ENCODE measurements at regions not wholly inside any gene's neighbourhood (a gene's known extent, or its start where the extent isn't known, plus 50 kb on each side); places are given as distances from the start of the nearest gene placed in this dataset.

DNA sequence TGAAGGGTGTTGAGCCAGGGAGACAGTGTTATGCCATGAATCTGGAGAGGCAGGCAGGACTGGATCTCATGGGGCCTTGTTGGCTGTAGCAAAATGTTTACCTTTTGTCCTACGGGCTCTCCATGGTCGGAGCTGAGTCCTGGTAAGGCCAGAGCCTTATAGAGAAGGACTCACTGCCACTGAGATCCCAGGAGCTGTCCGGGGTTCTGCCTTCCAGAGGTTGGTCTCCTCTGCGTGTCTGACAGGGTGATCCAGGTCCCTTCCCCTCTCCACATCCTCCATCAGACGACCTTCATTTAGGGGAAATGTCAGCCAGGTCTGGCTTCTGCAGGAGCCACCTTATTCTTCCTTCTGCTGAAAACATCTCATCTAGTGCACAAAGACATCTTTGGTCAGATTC lies 285.2 kb upstream of the N4BP1 start:
- no peak overlapping the region for H3K4me3 ChIP-seq
- no peaks in the 10 kb centered on the region for H3K9me3 ChIP-seq
- peaks cover 0 to 18% (median 0%) of the 10 kb centered on the region in 9 donors for H3K27me3 ChIP-seq
- H3K27ac ChIP-seq, result no peak overlapping the region
- WGBS, 4 donors, result 31 to 36% (median 34%) methylated on average over 5 of the region's 5 CpGs
- H3K4me1 ChIP-seq, result no peaks in the 10 kb centered on the region
- no peak for DNase-seq
- TF ChIP-seq, protein P1, sequence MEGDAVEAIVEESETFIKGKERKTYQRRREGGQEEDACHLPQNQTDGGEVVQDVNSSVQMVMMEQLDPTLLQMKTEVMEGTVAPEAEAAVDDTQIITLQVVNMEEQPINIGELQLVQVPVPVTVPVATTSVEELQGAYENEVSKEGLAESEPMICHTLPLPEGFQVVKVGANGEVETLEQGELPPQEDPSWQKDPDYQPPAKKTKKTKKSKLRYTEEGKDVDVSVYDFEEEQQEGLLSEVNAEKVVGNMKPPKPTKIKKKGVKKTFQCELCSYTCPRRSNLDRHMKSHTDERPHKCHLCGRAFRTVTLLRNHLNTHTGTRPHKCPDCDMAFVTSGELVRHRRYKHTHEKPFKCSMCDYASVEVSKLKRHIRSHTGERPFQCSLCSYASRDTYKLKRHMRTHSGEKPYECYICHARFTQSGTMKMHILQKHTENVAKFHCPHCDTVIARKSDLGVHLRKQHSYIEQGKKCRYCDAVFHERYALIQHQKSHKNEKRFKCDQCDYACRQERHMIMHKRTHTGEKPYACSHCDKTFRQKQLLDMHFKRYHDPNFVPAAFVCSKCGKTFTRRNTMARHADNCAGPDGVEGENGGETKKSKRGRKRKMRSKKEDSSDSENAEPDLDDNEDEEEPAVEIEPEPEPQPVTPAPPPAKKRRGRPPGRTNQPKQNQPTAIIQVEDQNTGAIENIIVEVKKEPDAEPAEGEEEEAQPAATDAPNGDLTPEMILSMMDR (IDR thresholded peaks at IDR 0.05), result no peak
- TF ChIP-seq POLR2A (IDR thresholded peaks at IDR 0.05), result no peak
- H3K36me3 ChIP-seq, result no peaks in the 10 kb centered on the region
- ATAC-seq, result no peak
- intact Hi-C loops (cut with DNase I), result loop anchor here in 1 of 10 donors (5.0 kb wide), 1 partner anchor 332 kb away; no protein-coding TSS in a partner anchor

DNA sequence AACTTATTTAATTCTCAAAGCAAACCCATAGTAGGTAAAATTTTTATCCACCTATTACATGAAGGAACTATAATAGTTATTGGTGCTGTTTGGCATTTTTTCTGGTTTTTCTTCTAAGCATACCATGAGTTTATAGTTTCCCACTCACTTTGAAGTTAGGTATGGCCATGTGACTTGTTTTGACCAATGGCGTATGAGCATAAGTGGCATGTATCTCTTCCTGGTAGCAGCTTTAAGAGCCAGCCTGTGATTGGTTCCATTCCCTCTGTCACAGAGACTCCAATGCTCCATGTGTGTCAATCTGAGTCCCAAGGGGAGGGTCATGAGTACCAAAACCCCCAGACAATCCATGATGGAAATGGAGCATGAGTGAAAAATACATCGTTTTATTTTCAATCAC lies 282.9 kb upstream of the N4BP1 start:
- TF ChIP-seq, protein P1 (IDR thresholded peaks at IDR 0.05), result no peak
- no peak for TF ChIP-seq POLR2A (IDR thresholded peaks at IDR 0.05)
- no peak overlapping the region for H3K4me3 ChIP-seq
- H3K4me1 ChIP-seq, result no peaks in the 10 kb centered on the region
- no peak for DNase-seq
- no peak for ATAC-seq
- H3K9me3 ChIP-seq, result no peaks in the 10 kb centered on the region
- intact Hi-C loops (cut with DNase I), result no loop called here
- H3K36me3 ChIP-seq, result no peaks in the 10 kb centered on the region
- peaks cover 0 to 25% (median 0%) of the 10 kb centered on the region in 9 donors for H3K27me3 ChIP-seq
- 87 to 96% (median 94%) methylated on average over 2 of the region's 2 CpGs for WGBS, 4 donors
- H3K27ac ChIP-seq, result no peak overlapping the region

DNA sequence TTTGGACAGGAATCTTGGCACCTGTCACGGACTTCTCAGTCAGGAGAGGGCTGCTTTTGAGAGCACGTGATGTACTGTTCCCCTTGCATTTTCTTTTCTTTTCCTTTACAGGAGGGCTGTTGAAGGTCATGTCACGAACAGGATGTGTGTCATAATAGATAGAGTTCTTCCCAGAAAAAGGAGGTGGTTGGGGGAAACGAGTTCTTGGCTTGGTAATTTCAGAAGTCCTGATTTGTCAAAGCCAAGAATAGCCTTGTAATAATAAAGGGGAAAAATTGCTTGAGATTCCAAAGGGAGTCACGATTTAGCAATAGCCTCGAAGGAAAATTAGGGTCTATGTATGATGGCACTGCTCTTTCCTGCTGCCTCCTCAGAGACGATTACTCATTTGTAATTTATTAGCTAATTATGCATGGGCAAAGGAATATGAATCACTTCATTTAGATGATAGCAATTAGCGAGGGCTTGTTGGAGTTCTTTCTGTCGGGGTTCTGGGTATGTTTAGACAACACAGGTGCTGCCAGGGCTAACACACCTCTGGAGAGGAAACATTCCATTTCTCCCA lies 277.7 kb upstream of the N4BP1 start:
- no peaks in the 10 kb centered on the region for H3K9me3 ChIP-seq
- ATAC-seq (no peak), DNase-seq (no peak)
- 50 to 56% (median 54%) methylated on average over 9 of the region's 9 CpGs for WGBS, 4 donors
- H3K4me3 ChIP-seq, result no peak overlapping the region
- H3K27ac ChIP-seq, result no peak overlapping the region
- no peak for TF ChIP-seq POLR2A (IDR thresholded peaks at IDR 0.05)
- TF ChIP-seq, protein P1 (IDR thresholded peaks at IDR 0.05), result no peak
- H3K27me3 ChIP-seq, result peaks cover 0 to 10% (median 0%) of the 10 kb centered on the region in 9 donors
- no peaks in the 10 kb centered on the region for H3K36me3 ChIP-seq
- intact Hi-C loops (cut with DNase I), result no loop called here
- H3K4me1 ChIP-seq, result no peaks in the 10 kb centered on the region

DNA sequence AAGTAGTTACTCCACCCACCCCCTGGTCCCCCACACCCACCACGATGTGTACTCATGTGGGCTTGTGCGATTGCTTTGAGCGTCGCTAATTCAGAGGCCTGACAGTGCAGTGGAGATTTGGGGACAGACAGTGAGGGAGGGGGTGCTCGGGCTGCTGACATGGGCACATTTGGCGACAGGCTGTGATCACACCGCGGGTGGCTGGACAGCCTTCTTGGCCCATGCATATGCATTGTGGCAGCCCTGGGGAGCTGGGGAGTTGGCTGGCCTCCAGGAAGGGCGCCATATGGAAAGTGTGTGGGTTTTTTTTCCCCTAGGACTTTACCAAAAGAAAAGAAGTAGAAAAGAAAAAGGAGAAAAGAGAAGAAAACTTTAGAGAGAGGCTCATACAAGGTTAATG lies 275.5 kb upstream of the N4BP1 start:
- no peak for TF ChIP-seq POLR2A (IDR thresholded peaks at IDR 0.05)
- TF ChIP-seq, protein P1 (IDR thresholded peaks at IDR 0.05), result no peak
- no peaks in the 10 kb centered on the region for H3K36me3 ChIP-seq
- 52 to 57% (median 53%) methylated on average over 9 of the region's 9 CpGs for WGBS, 4 donors
- H3K27ac ChIP-seq, result no peak overlapping the region
- ATAC-seq (no peak), DNase-seq (no peak)
- H3K4me3 ChIP-seq, result no peak overlapping the region
- no peaks in the 10 kb centered on the region for H3K9me3 ChIP-seq
- intact Hi-C loops (cut with DNase I), result no loop called here
- H3K27me3 ChIP-seq, result peaks cover 0 to 10% (median 0%) of the 10 kb centered on the region in 9 donors
- H3K4me1 ChIP-seq, result no peaks in the 10 kb centered on the region
